IPS-20b (cell line): ENCODE measurements at regions not wholly inside any gene's neighbourhood (a gene's known extent, or its start where the extent isn't known, plus 50 kb on each side); places are given as distances from the start of the nearest gene placed in this dataset.

Source experiments
- H3K27ac ChIP-seq: one replicate; pipeline ENCODE4 v1.5.1; 2013; ENCODE audit warnings: low read length
- H3K27me3 ChIP-seq: 2 replicates; pipeline ENCODE4 v1.6.1; 2013; ENCODE audit warnings: mild to moderate bottlenecking, low read length, inconsistent platforms; ENCODE audit not compliant: insufficient read depth
- H3K36me3 ChIP-seq: 2 replicates; pipeline ENCODE4 v1.6.1; 2013; ENCODE audit warnings: low read depth, mild to moderate bottlenecking, inconsistent platforms, low read length, moderate library complexity; ENCODE audit not compliant: insufficient read depth
- H3K4me1 ChIP-seq: 2 replicates; pipeline ENCODE4 v1.6.1; 2013; ENCODE audit warnings: mild to moderate bottlenecking, control low read depth, inconsistent platforms, low read length, moderate library complexity; ENCODE audit not compliant: insufficient read depth
- H3K4me3 ChIP-seq: 2 replicates; pipeline ENCODE4 v1.5.1; 2013; ENCODE audit warnings: mild to moderate bottlenecking, low read length, inconsistent platforms
- H3K9ac ChIP-seq: 2 replicates; pipeline ENCODE4 v1.6.1; 2013; ENCODE audit warnings: low read depth, mild to moderate bottlenecking, inconsistent platforms, low read length, moderate library complexity
- H3K9me3 ChIP-seq: 2 replicates; pipeline ENCODE4 v1.6.1; 2013; ENCODE audit warnings: mild to moderate bottlenecking, low read depth, low read length, inconsistent platforms; ENCODE audit not compliant: insufficient read depth

- H3K27me3 ChIP-seq, result no peaks in the 10 kb centered on the region
- peaks cover 5% of the 10 kb centered on the region for H3K4me1 ChIP-seq
- H3K9me3 ChIP-seq, result no peaks in the 10 kb centered on the region
- H3K27ac ChIP-seq, result no peak overlapping the region
- H3K9ac ChIP-seq, result no peak overlapping the region
- H3K4me3 ChIP-seq, result no peak overlapping the region
- no peaks in the 10 kb centered on the region for H3K36me3 ChIP-seq
These were observed 145.4 kb downstream of the LMO4 start for GRCh38 chr1:87474098-87474497.

- Histone ChIP-seq H3K27me3 (no peaks in the 10 kb centered on the region), H3K4me1 (peaks cover 3% of the 10 kb centered on the region), H3K9ac (no peak overlapping the region), H3K9me3 (no peaks in the 10 kb centered on the region), H3K27ac (no peak overlapping the region), H3K4me3 (no peak overlapping the region), H3K36me3 (no peaks in the 10 kb centered on the region)
These were observed 149.6 kb downstream of the LMO4 start for GRCh38 chr1:87478231-87478630.

GRCh38 chr1:87495147-87495546 lies 166.5 kb downstream of the LMO4 start:
- H3K9ac ChIP-seq, result no peak overlapping the region
- no peaks in the 10 kb centered on the region for H3K27me3 ChIP-seq
- no peak overlapping the region for H3K4me3 ChIP-seq
- H3K4me1 ChIP-seq, result no peaks in the 10 kb centered on the region
- no peaks in the 10 kb centered on the region for H3K36me3 ChIP-seq
- no peaks in the 10 kb centered on the region for H3K9me3 ChIP-seq
- H3K27ac ChIP-seq, result no peak overlapping the region

- Histone ChIP-seq H3K4me3 (no peak overlapping the region), H3K9ac (no peak overlapping the region), H3K4me1 (no peaks in the 10 kb centered on the region), H3K27me3 (no peaks in the 10 kb centered on the region), H3K9me3 (no peaks in the 10 kb centered on the region), H3K36me3 (no peaks in the 10 kb centered on the region), H3K27ac (no peak overlapping the region)
These were observed 167.2 kb downstream of the LMO4 start for GRCh38 chr1:87495870-87496269.

GRCh38 chr1:87497380-87498203 lies 168.9 kb downstream of the LMO4 start:
- Histone ChIP-seq H3K27ac (no peak overlapping the region), H3K4me3 (no peak overlapping the region), H3K9me3 (no peaks in the 10 kb centered on the region), H3K27me3 (no peaks in the 10 kb centered on the region), H3K36me3 (no peaks in the 10 kb centered on the region), H3K4me1 (no peaks in the 10 kb centered on the region), H3K9ac (no peak overlapping the region)

- H3K36me3 ChIP-seq, result no peaks in the 10 kb centered on the region
- no peaks in the 10 kb centered on the region for H3K9me3 ChIP-seq
- no peak overlapping the region for H3K4me3 ChIP-seq
- no peaks in the 10 kb centered on the region for H3K27me3 ChIP-seq
- no peak overlapping the region for H3K9ac ChIP-seq
- no peak overlapping the region for H3K27ac ChIP-seq
- H3K4me1 ChIP-seq, result no peaks in the 10 kb centered on the region
These were observed 173.1 kb downstream of the LMO4 start for GRCh38 chr1:87501738-87502137.

- no peak overlapping the region for H3K4me3 ChIP-seq
- no peaks in the 10 kb centered on the region for H3K9me3 ChIP-seq
- no peak overlapping the region for H3K27ac ChIP-seq
- no peaks in the 10 kb centered on the region for H3K4me1 ChIP-seq
- no peaks in the 10 kb centered on the region for H3K27me3 ChIP-seq
- H3K36me3 ChIP-seq, result no peaks in the 10 kb centered on the region
- H3K9ac ChIP-seq, result no peak overlapping the region
These were observed 176.8 kb downstream of the LMO4 start for GRCh38 chr1:87505391-87505983.

GRCh38 chr1:87506147-87506546 lies 177.5 kb downstream of the LMO4 start:
- H3K4me1 ChIP-seq, result no peaks in the 10 kb centered on the region

GRCh38 chr1:87508247-87508787 lies 179.6 kb downstream of the LMO4 start:
- no peak overlapping the region for H3K4me3 ChIP-seq
- no peaks in the 10 kb centered on the region for H3K9me3 ChIP-seq
- 0 out of 2 replicates have a peak, but pooled peaks cover 4% of the 10 kb centered on the region for H3K4me1 ChIP-seq
- H3K36me3 ChIP-seq, result no peaks in the 10 kb centered on the region
- H3K27me3 ChIP-seq, result no peaks in the 10 kb centered on the region
- no peak overlapping the region for H3K9ac ChIP-seq
- no peak overlapping the region for H3K27ac ChIP-seq

More at GRCh38 chr1:87506147-87506546, 177.5 kb downstream of the LMO4 start:
- no peak overlapping the region for H3K27ac ChIP-seq
- no peak overlapping the region for H3K4me3 ChIP-seq
- H3K9ac ChIP-seq, result no peak overlapping the region
- no peaks in the 10 kb centered on the region for H3K36me3 ChIP-seq
- H3K9me3 ChIP-seq, result no peaks in the 10 kb centered on the region
- H3K27me3 ChIP-seq, result no peaks in the 10 kb centered on the region

GRCh38 chr1:87510540-87510939 lies 181.9 kb downstream of the LMO4 start:
- H3K27me3 ChIP-seq, result no peaks in the 10 kb centered on the region
- H3K4me1 ChIP-seq, result 0 out of 2 replicates have a peak, but pooled peaks cover 4% of the 10 kb centered on the region
- no peak overlapping the region for H3K9ac ChIP-seq
- H3K4me3 ChIP-seq, result no peak overlapping the region
- no peaks in the 10 kb centered on the region for H3K36me3 ChIP-seq
- H3K9me3 ChIP-seq, result no peaks in the 10 kb centered on the region
- no peak overlapping the region for H3K27ac ChIP-seq

- Histone ChIP-seq H3K27me3 (no peaks in the 10 kb centered on the region), H3K9me3 (no peaks in the 10 kb centered on the region), H3K9ac (no peak overlapping the region), H3K4me1 (0 out of 2 replicates have a peak, but pooled peaks cover 4% of the 10 kb centered on the region), H3K36me3 (no peaks in the 10 kb centered on the region), H3K4me3 (no peak overlapping the region), H3K27ac (no peak overlapping the region)
These were observed 182.8 kb downstream of the LMO4 start for GRCh38 chr1:87511449-87511848.

GRCh38 chr1:87512431-87512830 lies 183.8 kb downstream of the LMO4 start:
- Histone ChIP-seq H3K36me3 (no peaks in the 10 kb centered on the region), H3K27ac (no peak overlapping the region), H3K9ac (no peak overlapping the region), H3K4me1 (0 out of 2 replicates have a peak, but pooled peaks cover 4% of the 10 kb centered on the region), H3K4me3 (no peak overlapping the region), H3K27me3 (no peaks in the 10 kb centered on the region), H3K9me3 (no peaks in the 10 kb centered on the region)
